ENCODE measurements at regions not wholly inside any gene's neighbourhood (a gene's known extent, or its start where the extent isn't known, plus 50 kb on each side); places are given as distances from the start of the nearest gene placed in this dataset.

DNA sequence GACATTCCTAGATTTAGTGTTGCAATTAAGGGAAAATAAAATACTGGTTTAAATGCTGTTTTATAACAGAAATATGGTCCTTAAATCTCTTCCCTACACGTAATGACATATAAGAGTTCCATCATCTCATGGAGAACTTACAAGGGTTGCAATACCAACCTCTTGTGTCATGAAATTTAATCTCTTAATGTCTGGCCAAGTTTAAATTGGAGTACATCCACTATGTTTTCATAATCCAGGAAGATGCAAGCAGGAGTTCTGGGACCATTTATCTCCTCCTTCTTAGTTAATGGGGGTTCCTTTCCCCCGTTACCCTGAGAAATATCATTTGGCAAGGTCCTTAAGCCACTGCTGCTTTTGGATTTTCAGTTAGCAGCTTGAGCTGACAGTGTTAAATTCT lies 126.0 kb upstream of the ACVR2A start:
- Histone ChIP-seq H2AFZ (ENCODE audit: low read depth, low read length, poor library complexity, severe bottlenecking) (no peak overlapping the region), H3K4me3 (replicated peaks in 1 of 2; ENCODE audit: low read depth in 1 of 2, low read length in 2 of 2) (no peak overlapping the region), H3K9me3 (ENCODE audit: control insufficient read depth in 1 of 2, insufficient read depth in 1 of 2, low read depth in 1 of 2, low read length in 2 of 2) (no peaks in the 10 kb centered on the region), H3K36me3 (ENCODE audit: control insufficient read depth in 1 of 2, insufficient read depth in 2 of 2, low read length in 2 of 2) (no peaks in the 10 kb centered on the region), H3K27ac (ENCODE audit: low read depth, low read length) (no peak overlapping the region), H3K4me2 (ENCODE audit: low read length) (no peak overlapping the region), H3K9ac (ENCODE audit: low read length) (no peak overlapping the region), H3K79me2 (ENCODE audit: insufficient read depth, low read length) (no peaks in the 10 kb centered on the region), H3K4me1 (ENCODE audit: control insufficient read depth in 1 of 2, insufficient read depth in 2 of 2, low read length in 2 of 2) (no peaks in the 10 kb centered on the region), H3K9me2 (ENCODE audit: insufficient read depth) (no peaks in the 10 kb centered on the region), H3K27me3 (ENCODE audit: insufficient read depth, low read length) (no peaks in the 10 kb centered on the region), H4K20me1 (ENCODE audit: insufficient read depth) (no peaks in the 10 kb centered on the region)
- no peak for DNase-seq (ENCODE audit: low read depth, low spot score)
- ChIA-PET RAD21 (ENCODE audit: low non-redundant PET in 1 of 2, low total read pairs in 2 of 2, uncharacterized antibody in 2 of 2, unreplicated experiment in 2 of 2) (no interaction called here), POLR2A (no interaction called here), CTCF (no interaction called here)
- no peak for ATAC-seq
- BruUV-seq (replicated peaks): no TSS peak
- intact Hi-C loops (cut with micrococcal nuclease): no loop called here
- TF ChIP-seq YY1 (IDR thresholded peaks at IDR 0.05; ENCODE audit: extremely low read depth, insufficient replicate concordance, low read depth, low read length) (no peak), EZH2 (IDR thresholded peaks at IDR 0.05) (no peak), ZFX (IDR thresholded peaks at IDR 0.05) (no peak), SIN3A (IDR thresholded peaks at IDR 0.05; ENCODE audit: low read depth) (no peak), CEBPB (IDR thresholded peaks at IDR 0.05; ENCODE audit: low read depth) (no peak), TCF7L2 (IDR thresholded peaks at IDR 0.05; ENCODE audit: borderline replicate concordance, extremely low read depth, insufficient read depth, insufficient read length) (no peak), EGR1 (IDR thresholded peaks at IDR 0.05; ENCODE audit: low read depth) (no peak), RAD21 (IDR thresholded peaks at IDR 0.05; ENCODE audit: low read depth) (no peak), SRF (IDR thresholded peaks at IDR 0.05; ENCODE audit: low read depth) (no peak), SP1 (IDR thresholded peaks at IDR 0.05; ENCODE audit: low read depth) (no peak), ELF1 (IDR thresholded peaks at IDR 0.05; ENCODE audit: borderline replicate concordance, low read depth) (no peak), ZNF274 (IDR thresholded peaks at IDR 0.05; ENCODE audit: low read depth, low read length) (no peak)
- TF ChIP-seq, protein P1, sequence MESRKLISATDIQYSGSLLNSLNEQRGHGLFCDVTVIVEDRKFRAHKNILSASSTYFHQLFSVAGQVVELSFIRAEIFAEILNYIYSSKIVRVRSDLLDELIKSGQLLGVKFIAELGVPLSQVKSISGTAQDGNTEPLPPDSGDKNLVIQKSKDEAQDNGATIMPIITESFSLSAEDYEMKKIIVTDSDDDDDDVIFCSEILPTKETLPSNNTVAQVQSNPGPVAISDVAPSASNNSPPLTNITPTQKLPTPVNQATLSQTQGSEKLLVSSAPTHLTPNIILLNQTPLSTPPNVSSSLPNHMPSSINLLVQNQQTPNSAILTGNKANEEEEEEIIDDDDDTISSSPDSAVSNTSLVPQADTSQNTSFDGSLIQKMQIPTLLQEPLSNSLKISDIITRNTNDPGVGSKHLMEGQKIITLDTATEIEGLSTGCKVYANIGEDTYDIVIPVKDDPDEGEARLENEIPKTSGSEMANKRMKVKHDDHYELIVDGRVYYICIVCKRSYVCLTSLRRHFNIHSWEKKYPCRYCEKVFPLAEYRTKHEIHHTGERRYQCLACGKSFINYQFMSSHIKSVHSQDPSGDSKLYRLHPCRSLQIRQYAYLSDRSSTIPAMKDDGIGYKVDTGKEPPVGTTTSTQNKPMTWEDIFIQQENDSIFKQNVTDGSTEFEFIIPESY (IDR thresholded peaks at IDR 0.05; ENCODE audit: extremely low read depth, insufficient replicate concordance, low read length): no peak
- TF ChIP-seq, protein P2, sequence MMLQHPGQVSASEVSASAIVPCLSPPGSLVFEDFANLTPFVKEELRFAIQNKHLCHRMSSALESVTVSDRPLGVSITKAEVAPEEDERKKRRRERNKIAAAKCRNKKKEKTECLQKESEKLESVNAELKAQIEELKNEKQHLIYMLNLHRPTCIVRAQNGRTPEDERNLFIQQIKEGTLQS (IDR thresholded peaks at IDR 0.05): no peak
